NOMO-1 treated with DMSO at 0.1 percent for 48 hours (cell line): ENCODE measurements at regions not wholly inside any gene's neighbourhood (a gene's known extent, or its start where the extent isn't known, plus 50 kb on each side); places are given as distances from the start of the nearest gene placed in this dataset.
"Not testable (repeated sequence)": the region's sequence is repeated elsewhere in the genome, so short reads cannot be mapped to it uniquely, and the experiment has no call there.

Source experiments
- DNase-seq: peaks from one replicate; lab custom pipeline; 2025; ENCODE audit not compliant: unreplicated experiment; lab: John Stamatoyannopoulos, UW

DNA sequence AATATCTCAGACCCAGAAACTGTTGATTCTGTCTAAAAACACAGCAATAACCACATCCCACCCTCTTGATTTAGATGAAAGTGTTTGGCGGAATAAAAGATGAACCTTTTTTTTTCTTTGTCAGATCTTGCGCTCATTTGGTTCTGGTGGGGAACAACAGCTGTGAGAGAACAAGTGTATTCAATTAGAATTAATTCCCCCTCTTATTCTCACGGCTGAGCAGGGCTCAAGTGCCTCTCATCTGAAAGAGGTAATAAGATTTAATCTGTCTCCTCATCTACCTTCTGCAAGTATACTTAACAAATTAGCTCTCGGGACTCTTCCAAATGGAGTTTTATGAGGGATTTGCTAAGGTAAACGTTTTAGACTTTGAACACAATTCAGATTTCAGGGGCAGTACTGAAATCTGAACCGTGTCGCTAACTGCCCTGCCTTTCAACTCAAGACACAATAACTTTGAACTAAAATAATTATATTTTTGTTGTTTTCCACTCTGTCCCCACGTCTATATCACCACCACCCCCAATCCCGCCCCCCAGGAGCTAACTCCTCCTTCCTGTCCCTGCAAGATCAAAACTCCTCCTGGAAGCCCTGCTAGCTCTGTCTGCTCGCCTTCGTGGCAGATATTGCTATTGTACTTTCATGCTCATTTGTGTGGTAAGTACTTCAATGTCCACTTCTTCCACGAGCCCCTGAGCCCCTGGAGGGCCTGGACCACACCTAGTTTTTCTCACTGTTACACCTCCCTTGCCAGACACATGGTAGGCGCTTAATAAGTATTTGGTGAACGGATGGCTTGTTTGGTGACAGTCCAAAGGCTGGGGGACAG, 54.2 kb upstream of the ROPN1B start:
- not testable (repeated sequence) for DNase-seq

DNA sequence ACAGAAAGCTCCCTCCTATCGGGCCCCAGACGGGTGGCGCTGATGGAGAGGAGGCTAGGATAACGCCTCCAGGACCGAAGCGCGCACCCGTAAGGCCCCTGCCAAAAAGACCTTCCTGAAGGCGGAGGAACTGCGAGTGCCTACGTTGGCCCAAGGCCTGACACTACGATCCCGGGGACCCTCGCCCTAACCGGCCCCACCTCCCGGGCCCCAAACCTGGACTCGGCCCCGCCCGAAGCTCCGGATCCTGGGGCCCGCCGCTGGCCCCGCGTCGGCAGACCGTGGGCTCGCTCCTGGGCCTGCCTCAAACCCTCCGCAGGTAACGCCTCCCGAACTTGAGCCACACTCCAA, 53.6 kb upstream of the ROPN1B start:
- not testable (repeated sequence) for DNase-seq

DNA sequence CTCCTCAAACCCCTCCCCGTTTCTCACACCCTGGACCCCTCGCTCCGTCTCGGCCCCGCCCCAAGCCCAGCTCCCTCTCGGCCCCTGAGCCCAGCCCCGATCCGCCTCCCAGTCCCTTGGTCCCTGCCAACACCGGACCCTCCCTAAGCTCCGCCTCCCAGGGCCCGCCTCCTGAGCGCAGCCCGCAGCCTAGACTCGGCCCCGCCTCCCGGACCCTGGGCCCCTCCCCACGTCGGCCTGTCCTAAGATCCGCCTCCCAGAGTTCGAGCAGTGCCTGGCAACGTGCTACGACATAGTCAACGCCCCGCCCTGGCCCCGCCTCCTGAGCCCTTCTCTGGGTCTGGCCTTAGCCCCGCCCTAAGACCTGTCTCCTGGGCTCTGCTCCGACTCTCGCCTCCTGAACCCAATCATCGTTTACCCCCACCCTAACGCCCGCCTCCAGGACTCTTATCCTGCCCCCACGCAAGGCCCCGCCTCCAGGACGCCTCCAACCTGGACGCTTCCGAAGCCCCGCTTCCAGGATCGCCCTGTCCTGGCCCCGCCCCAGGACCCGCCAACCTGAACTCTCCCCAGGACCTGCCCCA, 53.1 kb upstream of the ROPN1B start:
- DNase-seq: peak; percentile 96

DNA sequence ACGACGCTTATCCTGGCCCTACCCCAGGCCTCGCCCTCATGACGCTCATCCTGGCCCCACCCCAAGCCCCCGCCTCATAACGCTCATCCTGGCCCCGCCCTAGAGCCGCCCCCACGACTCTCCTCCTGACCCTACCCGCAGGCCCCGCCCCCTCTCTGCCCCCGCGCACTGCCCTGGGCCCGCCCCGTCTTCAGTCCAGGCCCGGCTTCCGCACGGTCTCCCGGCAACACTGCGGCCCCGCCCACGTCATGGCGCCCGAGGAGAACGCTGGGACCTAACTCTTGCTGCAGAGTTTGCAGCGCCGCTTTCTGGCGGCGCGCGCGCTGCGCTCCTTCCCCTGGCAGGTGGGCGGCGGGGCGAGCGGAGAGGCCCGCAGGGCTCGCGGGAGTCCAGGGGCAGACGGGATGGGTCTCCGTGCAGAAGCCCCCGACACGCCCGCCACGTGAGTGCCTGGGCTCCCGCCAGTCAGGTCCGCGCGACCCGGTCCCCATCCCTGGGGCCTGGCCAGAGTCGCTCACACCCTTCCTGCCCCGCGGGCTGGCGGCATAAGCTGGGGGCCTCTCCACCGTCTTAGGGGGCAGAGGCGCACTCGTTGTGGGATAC, 52.5 kb upstream of the ROPN1B start:
- peak; percentile 88 for DNase-seq

DNA sequence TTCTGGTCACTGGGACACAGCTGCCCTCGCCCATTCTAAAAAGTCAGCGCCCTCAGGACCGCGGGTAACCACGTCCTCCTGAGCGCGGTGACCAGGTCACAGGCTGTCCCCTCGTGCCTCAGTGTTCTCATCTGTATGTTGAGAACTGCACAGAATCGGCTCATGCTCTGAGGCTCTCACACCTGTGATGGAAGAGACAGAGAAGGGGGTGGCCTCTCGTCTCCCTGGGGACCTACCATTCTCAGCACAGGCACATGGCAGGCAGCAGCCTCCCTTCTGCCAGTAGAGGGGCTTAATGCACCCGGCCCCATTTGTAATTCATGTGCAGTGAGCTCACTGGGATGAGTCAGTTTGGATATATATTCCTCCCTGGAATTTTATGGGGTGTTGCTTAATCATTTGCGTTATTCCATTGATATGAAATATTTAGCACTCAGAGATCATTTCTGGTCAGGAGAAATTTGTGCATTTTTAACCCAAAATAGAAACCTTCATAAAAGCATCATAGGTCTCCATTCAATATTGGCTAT, 51.9 kb upstream of the ROPN1B start:
- not testable (repeated sequence) for DNase-seq

DNA sequence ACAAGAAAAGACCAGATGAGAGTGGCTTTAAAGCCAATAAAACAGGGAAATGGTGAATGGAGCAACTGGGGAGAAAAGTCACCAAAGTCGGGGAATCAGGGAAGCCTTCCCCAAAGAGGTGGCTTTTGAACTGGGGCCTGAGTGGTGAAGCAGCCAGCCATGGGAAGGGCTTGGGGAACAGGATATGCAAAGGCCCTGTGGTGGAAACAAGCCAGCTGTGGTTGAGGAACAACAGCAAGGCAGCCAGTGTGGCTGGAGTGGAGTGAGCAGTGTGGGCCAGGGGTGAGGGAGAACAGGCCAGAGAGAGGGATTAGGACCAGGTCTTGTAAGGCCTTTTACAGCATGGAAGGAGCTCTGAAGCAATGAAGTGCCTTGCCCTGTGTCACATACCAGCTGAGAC, 51.0 kb upstream of the ROPN1B start:
- DNase-seq: not testable (repeated sequence)

DNA sequence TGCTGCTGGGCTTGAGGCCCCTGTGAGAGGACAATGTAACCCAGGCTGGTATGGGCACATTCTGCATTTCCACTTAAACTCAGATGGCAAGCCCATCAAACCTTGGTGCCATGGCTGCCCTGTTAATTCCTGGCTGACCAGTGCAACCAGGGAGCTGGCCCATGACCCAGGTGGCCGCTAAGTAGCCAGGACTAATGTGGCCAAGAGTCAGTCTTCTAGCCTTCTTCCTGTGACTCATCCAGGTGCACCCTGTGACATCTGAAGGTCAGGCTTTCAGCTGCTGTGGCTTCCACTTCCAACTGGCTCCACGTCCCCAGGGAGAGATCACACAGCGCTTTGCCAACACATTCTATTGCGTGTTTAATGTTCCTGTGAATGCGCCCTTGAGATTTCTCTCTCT, 50.5 kb upstream of the ROPN1B start:
- DNase-seq: not testable (repeated sequence)

DNA sequence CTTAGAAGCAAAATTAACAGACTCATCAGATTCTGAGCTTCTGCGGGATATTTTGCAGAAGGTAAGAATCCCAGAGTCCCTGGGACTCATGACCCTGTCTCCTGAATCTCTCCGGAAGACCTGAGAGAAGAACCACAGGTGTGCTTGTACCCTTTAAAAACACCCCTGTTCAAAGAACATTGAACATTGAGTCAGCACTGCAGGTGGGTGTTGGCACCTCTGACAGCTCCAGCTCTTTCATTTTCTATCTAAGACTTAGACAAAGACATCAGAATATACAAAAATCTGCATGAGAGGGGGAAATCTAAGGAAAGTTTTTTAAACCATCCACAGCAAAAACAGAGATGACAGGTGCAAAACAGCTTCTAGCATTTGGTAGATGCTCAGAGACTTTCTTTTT, 50.1 kb upstream of the ROPN1B start:
- not testable (repeated sequence) for DNase-seq
